ENCODE measurements at regions not wholly inside any gene's neighbourhood (a gene's known extent, or its start where the extent isn't known, plus 50 kb on each side); places are given as distances from the start of the nearest gene placed in this dataset.

DNA sequence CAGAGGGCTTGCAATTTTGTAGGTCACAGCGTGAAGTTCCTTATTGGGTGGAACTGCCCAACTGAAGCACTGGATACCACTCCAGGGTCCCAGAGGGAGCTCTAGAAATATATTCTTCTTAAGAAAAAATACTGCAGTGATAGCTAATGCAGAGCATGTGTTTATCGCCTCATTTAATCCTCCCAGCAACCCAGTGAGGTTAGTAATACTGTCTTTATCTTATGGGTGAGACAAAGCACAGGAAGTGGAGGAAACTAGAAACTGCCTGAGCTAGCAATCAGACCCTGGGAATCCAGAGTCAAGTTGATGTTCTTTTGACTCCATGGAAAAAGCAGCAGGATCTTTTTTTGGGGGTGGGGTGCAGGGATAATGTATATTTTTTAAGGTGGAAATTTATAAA lies 153.3 kb downstream of the PJA2 start:
- Histone ChIP-seq H3K4me2 (ENCODE audit: insufficient read depth, low read length) (no peak overlapping the region), H3K4me3 (replicated peaks in 1 of 3; ENCODE audit: insufficient read depth in 1 of 3, low read depth in 1 of 3, low read length in 3 of 3) (no peak overlapping the region), H3K36me3 (ENCODE audit: control insufficient read depth in 2 of 2, extremely low read depth in 1 of 2, insufficient read depth in 2 of 2, low read length in 2 of 2) (no peaks in the 10 kb centered on the region), H4K20me1 (replicated peaks; ENCODE audit: control insufficient read depth, extremely low read depth, insufficient read depth, low read length) (no peaks in the 10 kb centered on the region), H3K4me1 (ENCODE audit: control insufficient read depth, extremely low read depth, insufficient read depth, low read length) (no peaks in the 10 kb centered on the region), H3K9ac (replicated peaks; ENCODE audit: extremely low read depth, insufficient read depth, low read length) (no peak overlapping the region), H3K27ac (ENCODE audit: insufficient read depth, low read depth, low read length) (no peak overlapping the region), H2AFZ (ENCODE audit: low read depth, low read length) (no peak overlapping the region), H3K9me1 (replicated peaks; ENCODE audit: control insufficient read depth, extremely low read depth, insufficient read depth, low read length) (no peaks in the 10 kb centered on the region), H3K9me3 (replicated peaks; ENCODE audit: control insufficient read depth, insufficient read depth, low read length) (no peaks in the 10 kb centered on the region), H3K79me2 (ENCODE audit: control insufficient read depth, insufficient read depth, low read length) (no peaks in the 10 kb centered on the region), H3K27me3 (ENCODE audit: control insufficient read depth in 2 of 2, insufficient read depth in 2 of 2, low read length in 2 of 2) (no peaks in the 10 kb centered on the region)
- TF ChIP-seq, protein P1, sequence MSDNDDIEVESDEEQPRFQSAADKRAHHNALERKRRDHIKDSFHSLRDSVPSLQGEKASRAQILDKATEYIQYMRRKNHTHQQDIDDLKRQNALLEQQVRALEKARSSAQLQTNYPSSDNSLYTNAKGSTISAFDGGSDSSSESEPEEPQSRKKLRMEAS (IDR thresholded peaks at IDR 0.05; ENCODE audit: insufficient read depth, insufficient read length), result no peak
- TF ChIP-seq GATA2 (IDR thresholded peaks at IDR 0.05; ENCODE audit: insufficient read depth, insufficient read length, low read depth, low read length) (no peak), MYC (IDR thresholded peaks at IDR 0.05; ENCODE audit: low read depth, low read length) (no peak), POLR2AphosphoS5 (IDR thresholded peaks at IDR 0.05; ENCODE audit: insufficient read depth, low read depth, low read length) (no peak)
- TF ChIP-seq, protein P2, sequence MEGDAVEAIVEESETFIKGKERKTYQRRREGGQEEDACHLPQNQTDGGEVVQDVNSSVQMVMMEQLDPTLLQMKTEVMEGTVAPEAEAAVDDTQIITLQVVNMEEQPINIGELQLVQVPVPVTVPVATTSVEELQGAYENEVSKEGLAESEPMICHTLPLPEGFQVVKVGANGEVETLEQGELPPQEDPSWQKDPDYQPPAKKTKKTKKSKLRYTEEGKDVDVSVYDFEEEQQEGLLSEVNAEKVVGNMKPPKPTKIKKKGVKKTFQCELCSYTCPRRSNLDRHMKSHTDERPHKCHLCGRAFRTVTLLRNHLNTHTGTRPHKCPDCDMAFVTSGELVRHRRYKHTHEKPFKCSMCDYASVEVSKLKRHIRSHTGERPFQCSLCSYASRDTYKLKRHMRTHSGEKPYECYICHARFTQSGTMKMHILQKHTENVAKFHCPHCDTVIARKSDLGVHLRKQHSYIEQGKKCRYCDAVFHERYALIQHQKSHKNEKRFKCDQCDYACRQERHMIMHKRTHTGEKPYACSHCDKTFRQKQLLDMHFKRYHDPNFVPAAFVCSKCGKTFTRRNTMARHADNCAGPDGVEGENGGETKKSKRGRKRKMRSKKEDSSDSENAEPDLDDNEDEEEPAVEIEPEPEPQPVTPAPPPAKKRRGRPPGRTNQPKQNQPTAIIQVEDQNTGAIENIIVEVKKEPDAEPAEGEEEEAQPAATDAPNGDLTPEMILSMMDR (IDR thresholded peaks at IDR 0.05; ENCODE audit: extremely low read depth in 1 of 2, insufficient read depth in 1 of 2, low read depth in 1 of 2, low read length in 2 of 2), result no peak
- peak; percentile 59 for DNase-seq (ENCODE audit: low read depth, low spot score)
- CTCF ChIA-PET, result interaction anchor here (1.2 kb wide), 1 partner anchor 15 kb away, joined by 3 read pairs; no protein-coding TSS in a partner anchor
- BruUV-seq (replicated peaks), result no TSS peak
- peak; percentile 26 for FAIRE-seq
- intact Hi-C loops (cut with micrococcal nuclease) (no loop called here), dilution Hi-C loops (cut with MboI; ENCODE audit: extremely low pct_ligation_motif_present, low sequenced_read_pairs) (no loop called here)
- POLR2A ChIA-PET, result no interaction called here

DNA sequence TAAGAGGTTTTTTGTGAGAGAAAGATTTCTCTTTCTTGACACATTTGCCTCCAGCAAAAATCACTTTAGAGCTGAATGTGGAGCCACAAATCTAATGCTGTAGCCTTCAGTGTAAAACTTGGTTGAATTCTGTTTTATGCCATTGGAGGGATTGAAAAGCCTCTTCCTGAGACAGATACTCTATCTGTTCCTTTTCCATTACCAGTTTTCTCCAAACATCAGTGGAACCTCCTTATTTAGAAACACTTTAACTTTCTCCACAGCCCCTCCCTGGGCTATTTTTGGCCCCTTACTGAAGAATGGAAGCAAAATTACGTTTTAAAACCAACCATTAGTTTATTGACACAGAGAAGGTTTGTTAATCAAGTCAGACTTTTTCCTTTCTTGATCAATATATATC lies 155.3 kb downstream of the PJA2 start:
- Histone ChIP-seq H3K79me2 (ENCODE audit: control insufficient read depth, insufficient read depth, low read length) (no peaks in the 10 kb centered on the region), H3K9me3 (replicated peaks; ENCODE audit: control insufficient read depth, insufficient read depth, low read length) (no peaks in the 10 kb centered on the region), H3K9ac (replicated peaks; ENCODE audit: extremely low read depth, insufficient read depth, low read length) (no peak overlapping the region), H2AFZ (ENCODE audit: low read depth, low read length) (no peak overlapping the region), H3K4me3 (replicated peaks in 1 of 3; ENCODE audit: insufficient read depth in 1 of 3, low read depth in 1 of 3, low read length in 3 of 3) (no peak overlapping the region), H3K27me3 (ENCODE audit: control insufficient read depth in 2 of 2, insufficient read depth in 2 of 2, low read length in 2 of 2) (no peaks in the 10 kb centered on the region), H3K27ac (ENCODE audit: insufficient read depth, low read depth, low read length) (no peak overlapping the region), H3K4me2 (ENCODE audit: insufficient read depth, low read length) (no peak overlapping the region), H3K4me1 (ENCODE audit: control insufficient read depth, extremely low read depth, insufficient read depth, low read length) (no peaks in the 10 kb centered on the region), H3K36me3 (ENCODE audit: control insufficient read depth in 2 of 2, extremely low read depth in 1 of 2, insufficient read depth in 2 of 2, low read length in 2 of 2) (no peaks in the 10 kb centered on the region), H3K9me1 (replicated peaks; ENCODE audit: control insufficient read depth, extremely low read depth, insufficient read depth, low read length) (no peaks in the 10 kb centered on the region), H4K20me1 (replicated peaks; ENCODE audit: control insufficient read depth, extremely low read depth, insufficient read depth, low read length) (no peaks in the 10 kb centered on the region)
- intact Hi-C loops (cut with micrococcal nuclease) (no loop called here), dilution Hi-C loops (cut with MboI; ENCODE audit: extremely low pct_ligation_motif_present, low sequenced_read_pairs) (no loop called here)
- CTCF ChIA-PET, result no interaction called here
- DNase-seq (ENCODE audit: low read depth, low spot score) (no peak), FAIRE-seq (no peak)
- no TSS peak for BruUV-seq (replicated peaks)
- POLR2A ChIA-PET, result no interaction called here
- TF ChIP-seq GATA2 (IDR thresholded peaks at IDR 0.05; ENCODE audit: insufficient read depth, insufficient read length, low read depth, low read length) (no peak), EZH2 (IDR thresholded peaks at IDR 0.05; ENCODE audit: borderline replicate concordance, low read depth, low read length, severe bottlenecking) (no peak), FOS (IDR thresholded peaks at IDR 0.05; ENCODE audit: borderline replicate concordance, insufficient read depth, low read length) (no peak)
- TF ChIP-seq, protein P2 (IDR thresholded peaks at IDR 0.05; ENCODE audit: extremely low read depth in 1 of 2, insufficient read depth in 1 of 2, low read depth in 1 of 2, low read length in 2 of 2), result no peak
- TF ChIP-seq, protein P1 (IDR thresholded peaks at IDR 0.05; ENCODE audit: insufficient read depth, insufficient read length), result no peak
